H4 (cell line): ENCODE measurements at regions not wholly inside any gene's neighbourhood (a gene's known extent, or its start where the extent isn't known, plus 50 kb on each side); places are given as distances from the start of the nearest gene placed in this dataset.

ENCODE experiments used
- DNase-seq: peaks from one replicate; pipeline ENCODE4 v3.0.0-alpha.2; 2015; ENCODE audit warnings: low spot score

DNA sequence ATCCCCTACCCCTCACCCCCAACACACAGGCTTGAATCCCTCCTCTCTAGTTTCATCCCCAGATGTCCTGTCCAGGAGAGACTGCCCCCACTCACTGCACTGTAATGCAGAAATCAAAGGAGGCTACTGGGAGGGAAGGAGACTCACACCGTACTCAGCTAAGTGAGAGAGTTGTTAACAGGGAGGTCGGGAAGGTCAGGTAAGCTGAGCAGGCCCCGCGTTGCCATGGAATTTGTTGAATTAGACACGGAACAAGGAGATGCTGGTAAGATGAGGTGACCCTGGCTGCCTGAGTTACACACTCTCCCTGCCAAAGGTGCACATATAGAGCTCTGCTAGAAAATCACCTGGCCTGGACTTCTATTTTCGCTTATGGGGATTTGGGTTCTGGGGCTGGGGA is 197.9 kb downstream of the NXPE2 start:
- no peak for DNase-seq

- no peak for DNase-seq
These were observed 199.6 kb downstream of the NXPE2 start for GRCh38 chr11:114877976-114878375.

- DNase-seq: no peak
These were observed 202.1 kb downstream of the NXPE2 start for GRCh38 chr11:114880442-114880841.

GRCh38 chr11:114883472-114883871 is 205.1 kb downstream of the NXPE2 start:
- DNase-seq: no peak

DNA sequence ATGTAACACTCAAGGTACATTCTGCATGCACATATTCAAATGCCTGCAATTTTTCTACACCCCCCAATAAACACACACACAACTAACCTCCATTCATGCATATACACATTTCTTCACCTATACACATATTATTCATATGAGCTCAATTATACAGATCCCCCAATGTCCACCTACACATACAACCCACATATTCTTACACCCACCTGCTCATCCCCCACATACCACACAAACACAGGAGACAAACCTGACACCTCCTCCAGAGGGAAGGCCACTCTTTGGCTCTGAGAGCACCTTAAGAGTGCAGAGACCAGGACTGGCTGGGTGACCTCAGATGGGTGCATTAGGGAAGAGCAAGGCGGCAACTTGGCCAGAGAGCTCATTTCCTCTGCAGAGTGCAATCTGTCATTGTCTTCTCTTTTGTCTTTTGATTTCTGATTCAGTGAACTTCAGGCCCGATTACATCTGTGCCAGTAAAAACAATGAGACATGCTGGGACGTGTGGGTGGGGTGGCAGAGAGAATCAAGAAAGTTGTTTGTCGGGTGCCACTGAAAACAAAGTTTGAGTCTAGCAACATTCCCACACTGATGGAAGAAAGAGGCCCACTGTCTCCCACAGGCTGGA is 208.4 kb downstream of the NXPE2 start:
- DNase-seq: no peak

- no peak for DNase-seq
These were observed 211.3 kb downstream of the NXPE2 start for GRCh38 chr11:114889594-114890011.

DNA sequence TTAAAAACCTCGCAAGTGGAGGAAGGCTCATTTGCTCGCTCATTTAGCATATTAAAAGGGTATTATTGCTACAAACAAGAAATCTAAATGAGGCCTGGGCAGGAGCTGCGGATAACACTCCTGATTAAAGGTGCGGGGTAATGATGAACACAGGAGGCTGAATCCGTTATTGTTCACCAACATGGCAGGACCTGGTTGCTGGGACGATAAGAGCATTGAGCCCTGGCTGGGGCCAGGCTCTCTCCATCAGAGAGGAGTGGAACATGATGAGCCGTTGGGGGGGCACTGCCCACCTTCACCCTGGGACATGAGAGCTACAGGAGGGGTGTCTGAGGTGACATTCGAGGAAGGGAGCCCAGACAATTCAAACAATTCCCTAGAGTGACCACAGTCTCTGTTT is 211.7 kb downstream of the NXPE2 start:
- no peak for DNase-seq

GRCh38 chr11:114891911-114892310 is 213.6 kb downstream of the NXPE2 start:
- no peak for DNase-seq

GRCh38 chr11:114892381-114893197 is 214.3 kb downstream of the NXPE2 start:
- no peak for DNase-seq

DNA sequence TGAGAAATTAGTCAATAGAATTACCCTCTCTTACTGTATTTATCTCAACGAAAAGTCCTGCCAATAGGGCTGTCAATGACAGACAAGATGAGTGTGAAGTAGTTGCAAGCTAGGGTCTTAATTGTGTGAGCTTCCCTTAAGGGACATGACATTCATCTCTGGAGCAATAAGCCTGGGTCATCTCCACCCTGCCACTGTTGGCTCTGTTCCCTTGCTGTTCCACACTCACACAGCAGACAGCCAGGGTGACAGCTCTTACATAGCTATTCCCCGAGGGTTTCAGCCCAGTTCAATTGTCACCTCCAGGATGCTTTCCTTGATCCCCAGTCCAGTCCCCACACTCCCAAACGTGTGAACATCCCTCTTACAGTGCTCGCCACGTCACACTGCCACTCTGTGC is 215.0 kb downstream of the NXPE2 start:
- no peak for DNase-seq

DNA sequence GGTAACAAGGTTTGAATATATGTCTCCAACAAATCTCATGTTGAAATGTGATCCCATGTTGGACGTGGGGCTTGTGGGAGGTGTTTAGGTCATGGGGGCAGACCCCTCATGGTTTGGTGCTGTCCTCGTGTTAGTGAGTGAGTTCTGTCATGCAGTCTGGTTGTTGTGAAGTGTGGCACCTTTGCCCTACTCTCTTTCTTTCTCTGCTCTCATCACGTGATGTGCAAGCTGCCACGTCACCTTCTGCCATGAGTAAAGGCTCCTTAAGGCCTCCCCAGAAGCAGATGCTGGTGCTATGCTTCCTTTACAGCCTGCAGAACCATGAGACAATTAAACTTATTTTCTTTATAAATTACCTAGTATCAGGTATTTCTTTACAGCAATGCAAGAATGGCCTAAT is 218.3 kb downstream of the NXPE2 start:
- no peak for DNase-seq

- DNase-seq: no peak
These were observed 231.5 kb downstream of the NXPE2 start for GRCh38 chr11:114909866-114910265.

DNA sequence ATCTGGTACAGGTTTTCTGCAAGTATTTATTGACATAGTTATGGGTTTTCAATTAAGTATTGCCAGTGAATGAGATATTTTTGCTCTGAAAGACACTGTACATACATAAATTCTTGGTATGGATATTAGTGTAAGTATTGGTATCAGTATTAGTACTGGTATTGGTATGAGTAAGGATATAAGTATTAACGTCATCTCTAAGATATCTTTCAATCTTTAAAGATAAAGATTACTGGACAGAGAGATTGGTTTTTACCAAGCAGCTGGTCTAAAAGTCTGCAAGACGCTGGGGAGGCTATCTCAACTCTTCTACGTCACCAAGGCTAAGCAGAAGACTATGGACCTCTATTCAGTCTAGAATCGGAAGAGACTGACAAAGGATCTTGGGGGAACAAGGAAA is 234.5 kb downstream of the NXPE2 start:
- no peak for DNase-seq

DNA sequence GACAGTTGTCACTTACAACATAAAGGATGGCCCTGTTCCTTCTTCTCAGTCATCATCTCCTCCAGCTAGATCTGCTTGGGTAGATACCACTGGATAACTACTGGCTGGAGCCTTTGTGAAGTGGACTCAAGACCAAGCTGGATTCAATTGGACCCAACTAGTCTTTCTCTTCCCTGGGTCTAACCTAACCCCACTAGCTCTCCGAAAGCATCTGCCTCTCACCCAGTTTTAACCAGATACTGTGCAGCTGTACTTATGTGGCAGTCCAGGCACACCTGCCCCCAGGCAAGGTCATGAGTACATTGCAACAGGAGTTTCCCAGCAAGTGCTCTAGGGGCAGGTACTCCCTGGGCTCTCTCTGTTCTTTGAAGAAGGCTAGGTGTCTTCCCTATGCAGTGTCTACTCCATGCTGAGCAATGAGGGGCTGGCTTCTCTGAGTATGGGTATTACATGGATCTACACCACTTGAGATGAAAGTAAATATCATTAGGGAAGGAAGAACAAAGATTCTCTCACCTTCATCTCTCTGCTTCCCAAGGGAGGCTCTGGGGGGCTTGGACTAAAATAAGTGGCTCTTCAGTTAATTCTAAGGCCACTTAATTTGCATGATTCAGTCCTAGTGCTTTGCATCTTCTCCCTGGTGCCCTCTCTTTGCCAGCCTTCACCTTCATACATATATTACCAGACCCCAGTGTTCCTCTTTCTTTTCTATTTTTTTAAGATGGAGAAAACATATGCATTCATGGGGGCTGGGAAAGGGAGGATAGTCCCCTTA is 236.1 kb downstream of the NXPE2 start:
- no peak for DNase-seq

GRCh38 chr11:114915871-114916805 is 237.8 kb downstream of the NXPE2 start:
- DNase-seq: no peak

GRCh38 chr11:114918286-114918685 is 240.0 kb downstream of the NXPE2 start:
- no peak for DNase-seq

GRCh38 chr11:114921697-114922096 is 243.4 kb downstream of the NXPE2 start:
- no peak for DNase-seq

DNA sequence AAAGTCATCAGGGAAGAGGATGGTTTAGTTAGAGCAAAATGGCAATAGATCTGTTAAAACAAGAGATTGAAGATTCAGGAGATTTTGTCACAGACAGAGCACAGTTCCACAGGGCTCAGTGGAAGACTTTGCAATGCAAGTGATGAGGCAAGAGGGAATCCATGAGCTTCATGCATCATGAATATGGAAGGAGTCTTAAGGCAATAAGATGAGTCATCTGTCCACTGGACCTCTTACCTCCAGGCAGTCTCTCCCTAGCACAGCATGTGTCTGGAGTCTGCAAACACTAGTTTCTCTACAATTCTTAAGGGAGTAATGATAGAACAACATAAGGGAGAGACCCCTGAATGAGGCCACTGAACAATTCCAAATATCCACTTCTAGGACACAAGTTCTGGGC is 245.7 kb downstream of the NXPE2 start:
- DNase-seq: no peak

DNA sequence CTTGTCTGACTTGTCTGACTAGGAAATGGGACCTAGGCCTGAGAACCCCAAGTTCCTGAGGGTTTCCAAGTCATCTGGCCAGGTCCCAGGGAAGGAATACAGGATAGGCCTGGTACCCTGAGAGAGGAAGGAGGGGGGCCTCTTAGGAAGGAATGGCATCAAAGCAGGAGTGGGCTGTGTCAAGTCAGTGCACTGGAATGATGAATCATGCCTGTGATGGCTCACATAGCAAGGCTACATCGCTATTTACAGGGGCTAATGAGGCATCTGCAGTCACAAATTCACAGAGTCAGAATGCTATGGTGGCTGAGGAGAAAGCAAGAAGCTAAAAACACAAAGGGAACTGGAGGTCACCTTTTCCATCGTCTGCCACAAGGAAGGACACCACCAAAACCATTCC is 247.3 kb downstream of the NXPE2 start:
- DNase-seq: no peak

DNA sequence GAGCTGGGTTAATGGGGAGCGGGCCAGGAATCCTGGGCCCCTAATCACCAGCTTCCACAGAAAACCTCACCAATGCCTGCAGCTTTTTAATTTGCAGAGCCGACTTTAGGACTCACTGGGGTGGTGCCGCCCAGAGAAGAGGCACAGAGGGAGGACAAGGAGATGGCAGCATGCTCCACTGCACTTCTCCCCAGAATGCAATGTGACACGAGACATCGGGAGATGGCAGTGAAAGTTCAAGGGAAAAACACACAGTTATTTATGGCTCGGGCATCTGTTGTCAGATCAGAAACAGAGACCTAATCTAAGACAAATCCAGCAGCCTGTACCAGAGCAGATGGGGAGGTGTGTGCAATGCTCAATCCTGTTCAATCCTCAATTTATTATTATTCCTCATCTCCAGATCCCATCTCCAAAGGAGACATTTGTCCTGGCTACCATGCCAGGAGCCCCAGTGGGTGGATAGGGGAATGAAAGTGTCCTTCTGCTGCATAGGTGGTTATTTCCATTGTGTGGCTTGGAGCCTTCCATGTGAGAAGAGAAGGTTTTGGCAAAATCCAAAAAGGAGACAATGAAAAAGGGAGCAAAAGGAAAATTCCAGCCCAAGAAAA is 250.0 kb downstream of the NXPE2 start:
- DNase-seq: no peak

GRCh38 chr11:114929351-114930000 is 251.1 kb downstream of the NXPE2 start:
- DNase-seq: no peak
